ENCODE measurements at regions not wholly inside any gene's neighbourhood (a gene's known extent, or its start where the extent isn't known, plus 50 kb on each side); places are given as distances from the start of the nearest gene placed in this dataset.

GRCh38 chr2:136395582-136395981 lies 277.6 kb upstream of the CXCR4 start:
- FAIRE-seq (no peak), DNase-seq (ENCODE audit: low read depth in 1 of 2, low spot score in 1 of 2) (no peak), ATAC-seq (no peak)
- no peak overlapping the region for H3K27ac ChIP-seq
- H3K4me1 ChIP-seq = no peaks in the 10 kb centered on the region
- TF ChIP-seq TP53 (CRISPR knock-in tag; IDR thresholded peaks at IDR 0.05) (no peak), HDAC2 (IDR thresholded peaks at IDR 0.05) (no peak), FOXS1 (CRISPR knock-in tag; IDR thresholded peaks at IDR 0.05) (no peak), CEBPB (IDR thresholded peaks at IDR 0.05) (no peak), SMC3 (IDR thresholded peaks at IDR 0.05) (no peak), NPAS2 (CRISPR knock-in tag; IDR thresholded peaks at IDR 0.05; ENCODE audit: borderline replicate concordance) (no peak), EHMT2 (IDR thresholded peaks at IDR 0.05; ENCODE audit: low read depth) (no peak), CHD2 (IDR thresholded peaks at IDR 0.05; ENCODE audit: low read length, partially characterized antibody) (no peak), HEYL (CRISPR knock-in tag; IDR thresholded peaks at IDR 0.05) (no peak), ZNF302 (CRISPR knock-in tag; IDR thresholded peaks at IDR 0.05) (no peak)
- H3K4me2 ChIP-seq = no peak overlapping the region
- H3K4me3 ChIP-seq = no peak overlapping the region
- CTCF ChIA-PET = interaction anchor here (2.3 kb wide), 1 partner anchor 28 kb away, joined by 6 read pairs; no protein-coding TSS in a partner anchor
- POLR2A ChIA-PET = no interaction called here
- no peaks in the 10 kb centered on the region for H3K9me3 ChIP-seq
- 37% methylated on average over 2 of the region's 2 CpGs for WGBS (ENCODE audit: missing lambda C conversion rate)

GRCh38 chr2:136394136-136395060 lies 276.4 kb upstream of the CXCR4 start:
- POLR2A ChIA-PET = no interaction called here
- TF ChIP-seq MAFK (IDR thresholded peaks at IDR 0.05; ENCODE audit: partially characterized antibody) (no peak), HES2 (IDR thresholded peaks at IDR 0.05) (no peak)
- Histone ChIP-seq H3K4me2 (no peak overlapping the region), H3K4me1 (no peaks in the 10 kb centered on the region), H3K9me3 (no peaks in the 10 kb centered on the region), H3K4me3 (no peak overlapping the region), H3K27ac (no peak overlapping the region)
- ATAC-seq = no peak; a peak in 1 of 6 replicates
- FAIRE-seq = no peak
- CTCF ChIA-PET = interaction anchor here (2.3 kb wide), 1 partner anchor 29 kb away, joined by 6 read pairs; no protein-coding TSS in a partner anchor
- DNase-seq (ENCODE audit: low read depth in 1 of 2, low spot score in 1 of 2) = no peak
- WGBS (ENCODE audit: missing lambda C conversion rate) = 21% methylated on average over 8 of the region's 8 CpGs

DNA sequence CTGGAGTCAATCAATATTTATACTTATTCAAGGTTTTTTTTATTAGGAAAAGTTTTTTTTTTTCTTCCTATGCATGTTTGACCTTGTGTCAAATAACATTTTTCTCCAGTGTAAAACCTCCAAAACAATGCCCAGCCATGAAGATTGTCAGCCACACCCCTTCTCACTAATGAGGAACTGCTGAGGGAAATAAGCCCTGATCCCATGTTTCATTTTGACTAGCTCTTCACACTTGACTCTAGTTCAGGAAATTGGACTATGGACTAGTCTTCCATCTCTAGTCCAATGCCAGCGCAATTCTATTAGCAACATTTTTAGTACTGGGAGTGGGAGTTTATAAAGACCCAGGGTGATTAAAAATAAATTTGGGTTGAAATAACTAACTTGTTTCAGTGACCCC lies 275.6 kb upstream of the CXCR4 start:
- ChIA-PET POLR2A (no interaction called here), CTCF (no interaction called here)
- DNase-seq (ENCODE audit: low read depth in 1 of 2, low spot score in 1 of 2) (no peak), FAIRE-seq (no peak), ATAC-seq (no peak)
- no peak overlapping the region for H3K27ac ChIP-seq
- 82% methylated on average over 1 of the region's 1 CpG for WGBS (ENCODE audit: missing lambda C conversion rate)
- no peak overlapping the region for H3K4me3 ChIP-seq
- TF ChIP-seq SMC3 (IDR thresholded peaks at IDR 0.05) (no peak), FOXS1 (CRISPR knock-in tag; IDR thresholded peaks at IDR 0.05) (no peak), PBX3 (IDR thresholded peaks at IDR 0.05) (no peak), GATA3 (IDR thresholded peaks at IDR 0.05; ENCODE audit: borderline replicate concordance) (no peak), RNF2 (IDR thresholded peaks at IDR 0.05; ENCODE audit: borderline replicate concordance, low read depth) (no peak), NR3C1 (IDR thresholded peaks at IDR 0.05) (no peak), RARB (CRISPR knock-in tag; IDR thresholded peaks at IDR 0.05) (no peak), CBX8 (IDR thresholded peaks at IDR 0.05) (no peak)
- H3K9me3 ChIP-seq = no peaks in the 10 kb centered on the region
- H3K4me2 ChIP-seq = no peak overlapping the region
- no peaks in the 10 kb centered on the region for H3K4me1 ChIP-seq

DNA sequence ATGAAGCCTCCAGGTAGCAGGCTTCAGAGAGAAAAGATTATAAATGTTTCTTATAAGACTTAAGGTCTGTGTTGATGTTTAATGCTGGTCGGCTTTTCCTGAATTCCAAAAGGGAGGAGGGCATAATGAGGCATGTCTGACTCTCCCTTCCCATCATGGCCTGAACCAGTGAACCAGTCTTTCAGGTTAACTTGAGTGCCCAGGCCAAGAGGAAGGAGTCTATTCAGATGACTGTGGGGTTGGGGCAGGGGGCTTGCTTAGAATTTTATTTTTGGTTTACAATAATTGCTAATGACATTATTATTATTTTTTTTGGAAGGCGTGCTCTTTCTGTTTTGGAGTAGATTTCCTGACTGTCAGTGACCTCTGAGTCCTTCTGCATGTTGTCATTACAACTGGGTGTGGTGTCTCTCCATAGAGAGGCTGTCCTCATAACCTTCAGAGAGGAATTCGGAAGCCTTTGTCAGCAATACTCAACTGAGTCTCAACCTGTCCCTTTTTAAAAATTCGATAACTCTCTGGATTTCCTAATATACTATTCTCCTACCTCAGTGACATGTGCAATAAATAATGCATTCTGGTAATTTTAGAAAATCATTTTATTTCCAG lies 275.1 kb upstream of the CXCR4 start:
- CTCF ChIA-PET = no interaction called here
- ATAC-seq (no peak), DNase-seq (ENCODE audit: low read depth in 1 of 2, low spot score in 1 of 2) (no peak), FAIRE-seq (no peak)
- no peaks in the 10 kb centered on the region for H3K4me1 ChIP-seq
- POLR2A ChIA-PET = no interaction called here
- no peak overlapping the region for H3K27ac ChIP-seq
- no peak overlapping the region for H3K4me3 ChIP-seq
- WGBS (ENCODE audit: missing lambda C conversion rate) = 35% methylated on average over 4 of the region's 4 CpGs
- H3K4me2 ChIP-seq = no peak overlapping the region
- H3K9me3 ChIP-seq = no peaks in the 10 kb centered on the region
- TF ChIP-seq CBX8 (IDR thresholded peaks at IDR 0.05) (no peak), HMGXB4 (CRISPR knock-in tag; IDR thresholded peaks at IDR 0.05; ENCODE audit: borderline replicate concordance) (no peak), POLR2AphosphoS2 (conservative IDR thresholded peaks at IDR 0.05; ENCODE audit: low read length) (no peak), KDM1A (IDR thresholded peaks at IDR 0.05; ENCODE audit: low read depth) (no peak), HOXB13 (CRISPR knock-in tag; IDR thresholded peaks at IDR 0.05; ENCODE audit: low read depth) (no peak), EHF (CRISPR knock-in tag; IDR thresholded peaks at IDR 0.05) (no peak), EP300 (IDR thresholded peaks at IDR 0.05) (no peak), TP53 (CRISPR knock-in tag; IDR thresholded peaks at IDR 0.05) (no peak), MAZ (IDR thresholded peaks at IDR 0.05; ENCODE audit: borderline replicate concordance, low read depth, low read length) (no peak), GATA3 (IDR thresholded peaks at IDR 0.05; ENCODE audit: borderline replicate concordance) (no peak), ZC3H11A (IDR thresholded peaks at IDR 0.05) (no peak), RAD21 (conservative IDR thresholded peaks at IDR 0.05 in 1 of 2, IDR thresholded peaks at IDR 0.05 in 1 of 2) (no peak), MYC (IDR thresholded peaks at IDR 0.05; ENCODE audit: borderline replicate concordance, low read length) (no peak)

Data from A549 (cell line).